GM21367 (cell line): ENCODE measurements at regions not wholly inside any gene's neighbourhood (a gene's known extent, or its start where the extent isn't known, plus 50 kb on each side); places are given as distances from the start of the nearest gene placed in this dataset.
"Not testable (repeated sequence)": the region's sequence is repeated elsewhere in the genome, so short reads cannot be mapped to it uniquely, and the experiment has no call there.

Experiments used
- ATAC-seq: cut with Tn5 transposase; IDR thresholded peaks from one replicate; pipeline ENCODE4 v1.9.1; 2021; ENCODE audit not compliant: unreplicated experiment

DNA sequence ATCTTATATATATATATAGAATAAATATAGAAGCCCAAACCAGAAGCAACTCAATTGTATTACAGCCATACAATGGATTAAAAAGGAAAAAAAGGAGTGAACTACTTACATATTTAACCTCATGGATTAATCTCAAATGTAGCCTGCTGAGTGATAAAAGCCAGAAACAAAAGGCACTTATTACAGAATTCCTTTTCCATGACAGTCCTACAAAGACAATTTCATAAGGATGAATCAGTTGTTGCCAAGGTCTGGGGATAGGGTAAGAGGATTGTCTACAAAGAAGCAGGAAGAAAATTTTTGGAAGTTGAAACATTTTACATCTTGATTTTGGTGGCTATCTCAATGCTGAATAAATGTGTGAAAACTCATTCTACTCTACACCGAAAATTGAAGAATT is 103.9 kb upstream of the DCC start:
- ATAC-seq, result no peak

DNA sequence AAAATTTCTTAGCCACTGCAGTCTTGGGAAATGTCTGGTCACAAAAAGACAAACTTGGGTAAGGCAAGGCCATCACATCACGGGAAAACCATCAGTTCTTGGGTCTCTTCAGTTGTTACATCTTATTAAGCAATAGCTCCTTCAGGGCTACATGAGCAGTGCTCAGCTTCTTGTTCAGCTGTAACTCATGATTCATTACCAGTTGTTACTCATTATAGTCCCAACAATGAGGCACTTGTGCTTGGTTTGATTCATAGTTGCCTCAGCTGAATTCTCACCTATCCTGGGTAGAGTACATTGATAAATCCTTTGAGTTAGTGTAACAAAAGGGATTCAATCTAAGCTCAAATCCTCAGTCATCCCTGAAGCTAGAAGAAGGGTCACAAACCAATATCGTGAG is 102.4 kb upstream of the DCC start:
- ATAC-seq, result no peak

DNA sequence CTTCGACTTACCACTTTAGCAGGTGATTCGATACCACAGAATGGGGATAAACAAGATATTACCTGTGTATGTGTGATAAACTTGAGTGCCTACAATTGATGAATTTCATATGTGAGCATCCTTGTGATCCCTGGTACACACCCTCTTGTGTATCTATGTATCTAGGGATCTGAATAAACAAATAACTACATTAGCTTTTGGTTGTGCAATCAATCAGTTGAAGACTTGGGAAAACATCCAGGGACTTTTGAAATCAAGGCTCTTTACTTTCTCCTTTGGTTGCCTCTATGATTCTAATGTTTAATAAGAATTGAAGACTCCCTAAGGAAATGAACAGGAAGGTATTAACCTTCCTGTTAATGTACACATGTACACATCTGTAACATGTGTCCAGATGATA is 97.3 kb upstream of the DCC start:
- ATAC-seq, result no peak

DNA sequence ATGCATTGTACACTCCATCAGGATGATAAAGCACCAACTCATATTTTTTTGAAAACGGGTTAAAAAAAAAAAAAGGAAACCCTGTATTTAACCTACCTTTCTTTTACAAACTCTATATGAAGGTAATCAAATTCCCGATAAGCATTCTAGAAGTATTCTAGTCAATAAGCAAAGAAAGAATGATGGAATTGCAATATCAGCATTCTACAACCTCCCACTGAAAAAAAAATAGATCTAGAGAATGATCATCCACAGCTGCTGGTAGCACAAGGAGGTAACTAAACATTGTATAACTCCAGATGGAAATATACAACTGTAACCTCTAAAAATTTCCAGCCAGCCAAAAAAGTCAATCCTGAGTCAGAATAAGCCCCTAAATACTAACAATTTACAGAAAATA is 95.3 kb upstream of the DCC start:
- ATAC-seq, result no peak

DNA sequence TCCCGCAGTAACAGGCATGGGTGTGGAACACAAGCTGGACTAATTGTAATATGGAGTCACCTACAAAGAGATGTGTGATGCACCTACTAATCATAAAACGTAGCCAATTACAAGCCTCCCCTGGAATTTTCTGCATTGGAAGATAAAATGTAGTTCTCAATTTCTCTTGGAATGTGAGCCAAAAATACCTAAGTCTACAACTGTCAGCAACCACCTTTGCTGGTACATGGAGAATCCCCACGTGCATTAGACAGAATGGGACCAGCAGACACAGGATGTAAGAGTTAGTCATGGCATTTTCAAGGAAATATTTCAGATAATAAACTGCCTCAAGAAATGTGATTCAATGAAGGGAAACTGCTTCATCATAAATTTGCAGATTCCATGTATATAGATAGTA is 85.6 kb upstream of the DCC start:
- ATAC-seq, result no peak

DNA sequence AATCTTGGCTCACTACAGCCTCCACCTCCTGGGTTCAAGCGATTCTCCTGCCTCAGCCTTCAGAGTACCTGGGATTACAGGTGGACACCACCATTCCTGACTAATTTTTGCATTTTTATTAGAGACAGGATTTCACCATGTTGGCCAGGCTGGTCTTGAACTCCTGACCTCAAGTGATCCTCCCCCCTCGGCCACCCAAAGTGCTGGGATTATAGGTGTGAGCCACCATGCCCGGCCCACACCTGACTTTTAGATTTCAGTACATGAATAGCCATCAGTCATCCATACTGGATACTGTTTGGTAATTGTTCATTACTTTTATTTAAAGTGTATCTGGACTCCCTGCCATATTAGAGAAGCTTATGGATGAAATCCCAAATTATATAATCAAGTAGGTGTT is 82.6 kb upstream of the DCC start:
- not testable (repeated sequence) for ATAC-seq

DNA sequence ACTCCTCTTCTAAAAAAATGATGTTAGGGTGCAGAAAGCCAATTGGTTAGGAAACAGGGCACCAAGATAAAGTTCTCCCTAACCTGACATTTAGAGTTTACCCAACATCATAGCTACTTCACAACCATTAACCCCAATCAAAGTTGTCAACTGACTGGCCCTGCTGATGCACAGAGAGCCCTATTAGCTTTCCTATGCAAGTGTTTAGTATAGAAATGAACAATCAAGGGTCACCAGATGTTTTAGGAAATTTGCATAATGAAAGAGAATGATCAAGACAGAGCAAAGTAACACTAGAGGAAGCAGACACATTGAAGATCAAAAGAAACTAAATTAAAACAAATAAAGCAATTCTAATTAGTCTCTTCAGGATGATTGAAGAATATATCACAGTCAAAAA is 64.2 kb upstream of the DCC start:
- ATAC-seq, result no peak

DNA sequence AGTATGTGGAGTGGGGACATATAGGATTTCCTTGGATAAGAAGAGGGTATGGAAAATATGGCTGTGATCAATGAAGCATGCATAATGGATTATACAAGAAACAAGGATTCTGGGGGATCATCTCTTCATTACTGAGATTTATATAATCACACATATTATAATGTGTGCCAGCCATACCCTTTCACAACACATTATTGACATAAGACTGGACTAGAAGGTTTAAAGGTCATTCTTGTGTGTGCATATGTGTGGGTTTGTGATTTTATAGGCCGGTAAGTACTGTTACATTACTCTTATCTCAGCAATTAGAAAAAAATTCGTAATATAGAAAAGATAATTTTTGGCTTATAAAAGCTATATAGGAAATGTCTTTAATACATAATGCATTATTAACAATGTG is 62.2 kb upstream of the DCC start:
- no peak for ATAC-seq

DNA sequence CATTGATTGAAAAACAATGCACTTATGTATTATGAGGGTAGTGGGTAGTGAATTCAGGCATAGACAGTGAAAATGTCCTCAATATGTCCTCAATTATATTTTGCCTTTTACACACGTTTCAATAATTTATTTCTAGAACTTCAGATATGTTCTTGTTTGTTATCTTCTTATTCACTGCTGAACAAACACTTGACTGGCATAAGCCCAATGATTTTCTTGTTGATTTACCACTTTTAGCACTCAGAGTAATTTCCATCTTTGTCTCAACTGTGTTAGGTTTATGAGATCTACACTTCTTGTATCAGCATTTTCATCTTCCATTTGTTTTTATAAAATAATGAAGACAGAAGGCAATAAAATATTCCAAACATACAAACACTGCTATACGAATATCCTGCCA is 61.8 kb upstream of the DCC start:
- ATAC-seq, result no peak

DNA sequence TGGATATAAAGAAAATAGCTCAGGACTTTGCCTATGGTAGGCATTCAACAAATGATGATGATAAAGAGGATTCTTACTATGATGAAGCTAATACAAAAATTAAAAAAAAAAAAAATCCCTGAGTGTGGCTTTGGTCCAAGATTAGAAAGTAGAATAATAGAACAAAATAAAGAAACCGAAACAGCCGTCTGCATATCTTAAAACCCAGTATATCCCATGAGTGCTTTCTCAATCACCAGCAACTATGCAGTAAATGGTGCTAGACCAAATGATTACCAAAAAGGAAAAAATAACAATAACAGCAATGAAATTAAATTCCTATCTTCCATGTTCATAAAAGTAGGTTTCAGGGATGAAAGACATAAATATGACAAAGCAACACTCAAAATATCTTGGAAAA is 59.3 kb upstream of the DCC start:
- no peak for ATAC-seq

DNA sequence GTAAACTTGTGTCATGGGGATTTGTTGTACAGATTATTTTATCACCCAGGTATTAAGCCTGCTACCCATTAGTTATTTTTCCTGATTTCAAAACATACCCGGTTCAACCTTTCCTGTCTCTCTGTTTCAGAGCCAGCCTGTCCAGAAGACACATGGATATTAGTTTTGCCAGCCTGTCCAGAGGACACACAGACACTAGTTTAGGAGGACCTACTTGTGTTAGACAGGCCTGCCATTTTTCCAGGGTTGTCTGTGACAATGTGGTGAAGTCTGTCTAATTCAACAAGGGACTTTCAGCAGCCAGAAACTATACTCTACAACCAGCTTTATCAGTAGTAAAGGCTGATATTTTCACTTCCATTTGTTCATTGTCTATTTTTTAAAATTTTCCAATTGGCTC is 56.1 kb upstream of the DCC start:
- no peak for ATAC-seq

DNA sequence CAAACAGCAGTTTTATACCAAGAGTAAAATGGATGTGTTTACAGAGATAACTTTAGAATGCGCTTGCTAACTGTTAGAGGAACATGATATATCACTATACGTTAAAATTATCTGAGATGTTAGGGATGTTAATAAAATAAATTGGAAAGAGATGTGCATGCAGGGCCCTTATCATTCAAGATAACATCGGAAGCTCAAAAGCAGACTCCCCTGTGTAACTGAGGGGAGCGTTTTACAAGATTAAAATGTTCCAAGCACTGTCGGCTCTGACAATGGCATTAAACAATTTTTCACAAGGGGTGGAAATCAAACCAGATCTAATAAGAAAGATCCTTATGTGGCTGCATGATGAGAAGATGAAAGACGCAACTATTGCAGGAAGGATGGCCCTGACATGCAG is 53.3 kb upstream of the DCC start:
- no peak for ATAC-seq

DNA sequence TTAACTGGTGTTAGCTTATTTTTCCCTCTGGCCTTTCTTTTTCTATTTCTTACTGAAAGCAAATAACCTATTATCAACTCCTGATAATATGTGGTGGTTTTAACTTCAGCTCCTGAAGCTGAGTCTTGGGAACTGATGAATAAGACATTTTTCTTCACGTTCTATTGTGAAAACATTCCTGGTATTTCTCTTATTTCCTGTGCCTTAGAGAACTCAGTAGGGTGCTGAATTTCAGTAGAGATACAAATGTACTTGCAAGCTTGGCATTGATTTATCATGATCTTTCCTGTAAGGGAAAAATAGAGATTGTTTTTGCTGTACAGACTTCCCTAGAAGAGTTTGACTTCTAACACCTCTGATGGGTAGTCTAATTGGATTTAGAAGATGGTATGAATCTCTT is 52.8 kb upstream of the DCC start:
- ATAC-seq, result no peak

DNA sequence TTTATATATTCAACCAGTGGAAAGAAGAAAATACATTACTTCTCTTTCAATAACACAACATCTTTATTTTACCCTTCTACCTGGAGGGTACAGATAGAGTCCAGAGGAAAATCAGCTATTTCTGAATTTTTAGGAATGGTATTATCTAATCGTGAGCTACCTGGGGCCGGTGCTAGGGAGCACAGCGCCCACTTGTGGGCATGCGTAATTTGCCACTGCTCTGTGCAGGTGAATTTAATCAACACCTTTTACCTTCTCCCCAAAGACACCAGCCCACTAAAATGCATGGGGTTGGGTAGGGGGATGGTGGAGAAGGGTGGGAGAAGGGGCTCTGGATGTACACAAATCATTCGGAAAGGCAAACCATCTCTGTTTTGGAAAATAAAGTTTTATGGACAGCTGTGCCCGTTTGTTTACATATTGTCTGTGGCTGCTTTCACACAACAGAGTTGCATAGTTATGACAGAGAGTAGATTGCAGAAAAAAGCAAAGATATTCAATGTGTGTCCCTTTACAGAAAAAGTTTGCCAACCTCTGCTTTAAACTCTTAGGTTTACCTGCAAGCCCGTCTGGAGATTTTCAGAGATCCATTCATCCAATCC is 51.5 kb upstream of the DCC start:
- peak; percentile 74 for ATAC-seq

DNA sequence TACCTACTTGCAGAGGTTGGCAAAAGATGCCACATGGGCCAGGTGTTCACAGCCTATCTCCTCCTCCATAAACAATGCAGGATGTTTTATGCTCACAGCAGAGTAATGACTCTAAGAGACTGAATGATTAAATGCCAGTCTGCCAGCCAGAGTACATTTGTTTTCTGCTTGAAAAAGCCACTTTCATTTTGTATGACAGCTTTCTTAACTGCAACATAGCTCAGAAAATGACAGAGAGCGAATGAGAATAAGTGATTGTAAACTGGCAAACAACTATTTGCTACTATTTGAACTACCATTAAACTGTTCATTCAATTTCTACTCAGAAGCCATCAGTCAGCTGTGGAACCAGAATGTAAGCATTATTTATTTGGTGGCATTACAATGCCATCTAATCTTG is 50.6 kb upstream of the DCC start:
- no peak for ATAC-seq
